ENCODE measurements at regions not wholly inside any gene's neighbourhood (a gene's known extent, or its start where the extent isn't known, plus 50 kb on each side); places are given as distances from the start of the nearest gene placed in this dataset.

- Histone ChIP-seq H2AFZ (replicated peaks) (no peak overlapping the region), H3K4me2 (no peak overlapping the region), H3F3A (ENCODE audit: low read depth) (no peaks in the 10 kb centered on the region), H3K36me3 (no peaks in the 10 kb centered on the region), H3K9ac (no peak overlapping the region), H3K4me1 (no peaks in the 10 kb centered on the region), H4K20me1 (ENCODE audit: low read depth) (no peaks in the 10 kb centered on the region), H3K9me3 (ENCODE audit: low read depth) (no peaks in the 10 kb centered on the region), H3K79me2 (ENCODE audit: low read depth) (no peaks in the 10 kb centered on the region), H3K27me3 (no peaks in the 10 kb centered on the region), H3K27ac (no peak overlapping the region), H3K4me3 (no peak overlapping the region)
- Mint-ChIP-seq H3K27ac (no peak overlapping the region), H3K27me3 (ENCODE audit: insufficient read depth, low read depth) (no peaks in the 10 kb centered on the region), H3K4me1 (no peaks in the 10 kb centered on the region), H3K9me3 (no peaks in the 10 kb centered on the region), H3K36me3 (no peaks in the 10 kb centered on the region), H3K4me3 (no peak overlapping the region)
- DNase-seq (ENCODE audit: low spot score) = peak; percentile 13
- no peak for TF ChIP-seq EZH2phosphoT487 (IDR thresholded peaks at IDR 0.05)
- TF ChIP-seq EZH2 (IDR thresholded peaks at IDR 0.05) = no peak
- TF ChIP-seq CTCF (IDR thresholded peaks at IDR 0.05) = no peak
Measured at GRCh38 chr1:170288155-170288554, 142.4 kb downstream of the NTMT2 start.

GRCh38 chr1:170290276-170290675 lies 144.5 kb downstream of the NTMT2 start:
- Mint-ChIP-seq H3K27ac (no peak overlapping the region), H3K9me3 (no peaks in the 10 kb centered on the region), H3K27me3 (ENCODE audit: insufficient read depth, low read depth) (no peaks in the 10 kb centered on the region), H3K4me1 (no peaks in the 10 kb centered on the region), H3K36me3 (no peaks in the 10 kb centered on the region), H3K4me3 (no peak overlapping the region)
- Histone ChIP-seq H3F3A (ENCODE audit: low read depth) (no peaks in the 10 kb centered on the region), H3K27ac (no peak overlapping the region), H3K36me3 (no peaks in the 10 kb centered on the region), H3K9me3 (ENCODE audit: low read depth) (no peaks in the 10 kb centered on the region), H3K79me2 (ENCODE audit: low read depth) (no peaks in the 10 kb centered on the region), H2AFZ (replicated peaks) (no peak overlapping the region), H4K20me1 (ENCODE audit: low read depth) (no peaks in the 10 kb centered on the region), H3K27me3 (no peaks in the 10 kb centered on the region), H3K4me2 (no peak overlapping the region), H3K9ac (no peak overlapping the region), H3K4me3 (no peak overlapping the region), H3K4me1 (no peaks in the 10 kb centered on the region)
- TF ChIP-seq CTCF (IDR thresholded peaks at IDR 0.05) (no peak), EZH2 (IDR thresholded peaks at IDR 0.05) (no peak), EZH2phosphoT487 (IDR thresholded peaks at IDR 0.05) (no peak)
- DNase-seq (ENCODE audit: low spot score) = no peak

GRCh38 chr1:170290991-170291390 lies 145.2 kb downstream of the NTMT2 start:
- no peak overlapping the region for H3K4me3 Mint-ChIP-seq
- no peaks in the 10 kb centered on the region for H3K4me1 ChIP-seq
- H3K27ac Mint-ChIP-seq = no peak overlapping the region
- no peak overlapping the region for H3K27ac ChIP-seq
- no peaks in the 10 kb centered on the region for H3K9me3 ChIP-seq (ENCODE audit: low read depth)
- no peaks in the 10 kb centered on the region for H3K27me3 Mint-ChIP-seq (ENCODE audit: insufficient read depth, low read depth)
- no peaks in the 10 kb centered on the region for H3K9me3 Mint-ChIP-seq
- no peak overlapping the region for H3K9ac ChIP-seq
- H3K4me1 Mint-ChIP-seq = no peaks in the 10 kb centered on the region
- no peaks in the 10 kb centered on the region for H3K36me3 Mint-ChIP-seq
- H2AFZ ChIP-seq (replicated peaks) = no peak overlapping the region
- TF ChIP-seq CTCF (IDR thresholded peaks at IDR 0.05) = no peak
- TF ChIP-seq EZH2phosphoT487 (IDR thresholded peaks at IDR 0.05) = no peak
- no peak for TF ChIP-seq EZH2 (IDR thresholded peaks at IDR 0.05)
- no peaks in the 10 kb centered on the region for H3K36me3 ChIP-seq
- no peaks in the 10 kb centered on the region for H3K79me2 ChIP-seq (ENCODE audit: low read depth)
- no peak overlapping the region for H3K4me3 ChIP-seq
- H4K20me1 ChIP-seq (ENCODE audit: low read depth) = no peaks in the 10 kb centered on the region
- H3F3A ChIP-seq (ENCODE audit: low read depth) = no peaks in the 10 kb centered on the region
- no peak for DNase-seq (ENCODE audit: low spot score)
- H3K27me3 ChIP-seq = no peaks in the 10 kb centered on the region
- H3K4me2 ChIP-seq = no peak overlapping the region

- Histone ChIP-seq H2AFZ (replicated peaks) (no peak overlapping the region), H3K4me2 (no peak overlapping the region), H4K20me1 (ENCODE audit: low read depth) (no peaks in the 10 kb centered on the region), H3K9ac (no peak overlapping the region), H3K27ac (no peak overlapping the region), H3F3A (ENCODE audit: low read depth) (no peaks in the 10 kb centered on the region), H3K36me3 (no peaks in the 10 kb centered on the region), H3K4me1 (no peaks in the 10 kb centered on the region), H3K79me2 (ENCODE audit: low read depth) (no peaks in the 10 kb centered on the region), H3K4me3 (no peak overlapping the region), H3K27me3 (no peaks in the 10 kb centered on the region), H3K9me3 (ENCODE audit: low read depth) (no peaks in the 10 kb centered on the region)
- TF ChIP-seq EZH2 (IDR thresholded peaks at IDR 0.05) = no peak
- no peak for TF ChIP-seq EZH2phosphoT487 (IDR thresholded peaks at IDR 0.05)
- TF ChIP-seq CTCF (IDR thresholded peaks at IDR 0.05) = no peak
- Mint-ChIP-seq H3K27ac (no peak overlapping the region), H3K9me3 (no peaks in the 10 kb centered on the region), H3K4me1 (no peaks in the 10 kb centered on the region), H3K36me3 (no peaks in the 10 kb centered on the region), H3K27me3 (ENCODE audit: insufficient read depth, low read depth) (no peaks in the 10 kb centered on the region), H3K4me3 (no peak overlapping the region)
- DNase-seq (ENCODE audit: low spot score) = no peak
Measured at GRCh38 chr1:170291516-170291915, 145.8 kb downstream of the NTMT2 start.
